Aorta (tissue), 5 donors: ENCODE measurements at regions not wholly inside any gene's neighbourhood (a gene's known extent, or its start where the extent isn't known, plus 50 kb on each side); places are given as distances from the start of the nearest gene placed in this dataset.

Source experiments
- ATAC-seq: fragments of 200-7000 bp; cut with Tn5 transposase; one replicate; pipeline ENCODE4 v1.9.1; 2022; ENCODE audit warnings: moderate library complexity; ENCODE audit not compliant: low FRiP score
- DNase-seq, 2 donors: peaks; one replicate each; pipeline ENCODE4 v3.0.0-alpha.2; 2020
- H3K27ac ChIP-seq, 2 donors: one replicate each; pipeline ENCODE4 v1.5.1; 2013; ENCODE audit warnings: low read length in 2 of 2, mild to moderate bottlenecking in 2 of 2, moderate library complexity in 2 of 2, control low read depth in 1 of 2, inconsistent platforms in 1 of 2, low read depth in 1 of 2
- H3K27me3 ChIP-seq, 2 donors: one replicate each; pipeline ENCODE4 v1.6.1; 2013; ENCODE audit warnings: control low read depth in 1 of 2, low read length in 1 of 2, mild to moderate bottlenecking in 1 of 2, moderate library complexity in 1 of 2; ENCODE audit not compliant: insufficient read depth in 2 of 2, control insufficient read depth in 1 of 2
- H3K36me3 ChIP-seq, 2 donors: one replicate each; pipeline ENCODE4 v1.6.1; 2013; ENCODE audit warnings: control low read depth in 1 of 2, low read length in 1 of 2, mild to moderate bottlenecking in 1 of 2; ENCODE audit not compliant: insufficient read depth in 2 of 2, control insufficient read depth in 1 of 2
- H3K4me1 ChIP-seq, 2 donors: one replicate each; pipeline ENCODE4 v1.6.1; 2013; ENCODE audit warnings: low read length in 2 of 2, control low read depth in 1 of 2, mild to moderate bottlenecking in 1 of 2, moderate library complexity in 1 of 2; ENCODE audit not compliant: insufficient read depth in 2 of 2, control insufficient read depth in 1 of 2
- H3K4me3 ChIP-seq, 2 donors: one replicate each; pipeline ENCODE4 v1.5.1; 2013; ENCODE audit warnings: low read length in 2 of 2, control low read depth in 1 of 2, mild to moderate bottlenecking in 1 of 2
- H3K9me3 ChIP-seq: one replicate; pipeline ENCODE4 v1.6.1; 2013; ENCODE audit warnings: mild to moderate bottlenecking, low read length; ENCODE audit not compliant: control insufficient read depth
- WGBS, 2 donors: extraction: QIAGEN DNeasy Blood & Tissue Kit; methylation state at CpG; one replicate each; pipeline ENCODE4 v1.1.7; 2013; 5-methylcytosine and 5-hydroxymethylcytosine counted together
- intact Hi-C, 2 donors: fragments of 100-400 bp; cut with DNase I; formaldehyde crosslinking; loops; one replicate each; pipeline versions ENCODE4 v1.14.2 to v1.15.0; 2022
- donor health status: healthy with polysubstance abuse.
- donor health status: Bipolar disorder and iron deficiency.
- donor health status: DM: no; HTN: no; CAD: no.
- donor health status: DM: no; HTN: no; CAD: no.
- donor health status: DM: yes; HTN: yes; CAD: no.

DNA sequence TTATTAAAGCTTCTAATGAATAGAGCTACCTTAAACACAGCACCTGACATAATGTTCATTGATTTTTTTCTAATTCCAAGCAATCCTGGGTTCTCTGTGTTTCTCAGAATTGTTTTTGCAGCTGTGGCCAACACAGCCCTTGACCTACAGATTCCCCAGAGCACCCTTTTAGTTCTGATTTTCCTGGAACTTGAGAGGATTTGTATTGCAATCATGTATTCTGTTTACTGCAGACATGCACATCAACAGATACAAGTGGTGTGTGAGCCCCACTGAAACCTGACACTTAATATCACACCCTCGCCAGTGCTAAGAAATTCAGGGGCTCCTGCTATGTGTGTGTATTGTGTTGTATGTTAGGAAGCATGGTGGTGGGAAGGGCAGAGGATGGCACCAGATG lies 344.2 kb upstream of the POM121L12 start:
- intact Hi-C loops, result no loop called here
- H3K9me3 ChIP-seq, result no peaks in the 10 kb centered on the region
- H3K36me3 ChIP-seq, result no peaks in the 10 kb centered on the region
- no peak overlapping the region for H3K4me3 ChIP-seq
- H3K27me3 ChIP-seq, result no peaks in the 10 kb centered on the region
- WGBS, 2 donors, result 96 to 100% methylated on average over 1 of the region's 1 CpG
- no peaks in the 10 kb centered on the region for H3K4me1 ChIP-seq
- no peak for DNase-seq
- H3K27ac ChIP-seq, result no peak overlapping the region
- ATAC-seq, result no peak

DNA sequence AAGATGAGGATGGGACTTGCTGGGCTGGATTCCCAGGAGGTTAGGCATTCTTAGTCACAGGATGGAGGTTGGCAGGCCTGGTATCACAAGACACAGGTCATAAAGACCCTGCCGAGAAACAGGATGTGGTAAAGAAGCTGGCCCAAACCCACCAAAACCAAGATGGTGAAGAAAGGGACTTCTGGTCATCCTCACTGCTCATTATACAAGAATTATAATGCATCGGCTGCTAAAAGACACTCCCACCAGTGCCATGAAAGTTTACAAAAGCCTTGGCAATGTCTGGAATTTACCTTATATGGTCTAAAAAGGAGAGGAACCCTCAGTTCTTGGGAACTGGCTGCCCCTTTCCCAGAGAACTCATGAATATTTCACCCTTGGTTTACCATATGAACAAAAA lies 345.5 kb upstream of the POM121L12 start:
- DNase-seq (no peak), ATAC-seq (no peak)
- Histone ChIP-seq H3K36me3 (no peaks in the 10 kb centered on the region), H3K4me3 (no peak overlapping the region), H3K27ac (no peak overlapping the region), H3K9me3 (no peaks in the 10 kb centered on the region), H3K27me3 (no peaks in the 10 kb centered on the region), H3K4me1 (no peaks in the 10 kb centered on the region)
- intact Hi-C loops, result no loop called here
- 72 to 78% methylated on average over 2 of the region's 2 CpGs for WGBS, 2 donors

DNA sequence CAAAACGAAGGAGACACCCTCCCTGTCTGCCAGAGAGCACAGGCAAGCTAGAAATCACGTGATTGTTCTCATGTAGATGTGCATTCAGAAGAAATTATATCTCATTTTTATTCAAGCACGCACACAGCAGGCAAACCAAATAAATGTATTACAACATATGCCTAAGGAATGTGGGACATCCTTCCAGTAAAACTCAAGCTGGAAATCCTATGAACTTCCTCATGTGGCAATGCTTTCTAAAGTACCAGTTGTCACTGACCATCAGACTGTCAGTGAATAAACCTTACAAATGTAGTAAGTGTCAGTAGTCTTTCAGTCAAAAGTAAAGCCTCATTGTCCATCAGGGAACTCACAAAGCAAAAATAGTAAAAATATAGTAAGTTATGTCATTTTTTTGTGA lies 350.1 kb upstream of the POM121L12 start:
- ATAC-seq, result no peak

DNA sequence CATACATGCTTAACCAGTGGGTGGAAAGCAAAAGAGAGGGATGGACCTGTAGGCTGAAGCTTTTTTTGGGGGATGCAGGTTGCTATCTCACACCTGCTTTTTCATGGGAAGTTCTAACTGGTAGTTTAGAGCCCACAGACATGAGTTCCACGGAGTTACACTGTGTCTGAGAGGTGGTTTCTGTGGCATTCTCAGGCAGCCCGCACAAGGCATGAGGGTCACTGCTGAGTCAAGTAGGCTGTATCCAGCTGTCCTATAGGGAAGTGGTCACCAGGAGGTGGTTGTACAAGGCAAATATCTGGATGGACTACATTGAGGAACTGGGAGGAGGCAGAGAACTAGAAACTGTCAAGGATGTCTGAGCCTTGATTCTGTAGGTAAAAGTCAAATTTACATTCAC lies 351.0 kb upstream of the POM121L12 start:
- H3K27me3 ChIP-seq, result no peaks in the 10 kb centered on the region
- intact Hi-C loops, result no loop called here
- ATAC-seq (no peak), DNase-seq (no peak)
- H3K4me1 ChIP-seq, result no peaks in the 10 kb centered on the region
- no peaks in the 10 kb centered on the region for H3K9me3 ChIP-seq
- no peak overlapping the region for H3K4me3 ChIP-seq
- H3K36me3 ChIP-seq, result no peaks in the 10 kb centered on the region
- 71 to 84% methylated on average over 2 of the region's 2 CpGs for WGBS, 2 donors
- H3K27ac ChIP-seq, result no peak overlapping the region

More for the DNA sequence above, 350.1 kb upstream of the POM121L12 start:
- Histone ChIP-seq H3K4me1 (no peaks in the 10 kb centered on the region), H3K9me3 (no peaks in the 10 kb centered on the region), H3K27me3 (no peaks in the 10 kb centered on the region), H3K27ac (no peak overlapping the region), H3K4me3 (no peak overlapping the region), H3K36me3 (no peaks in the 10 kb centered on the region)
- intact Hi-C loops, result no loop called here
- WGBS, 2 donors, result 58 to 68% methylated on average over 3 of the region's 3 CpGs
- no peak for DNase-seq

DNA sequence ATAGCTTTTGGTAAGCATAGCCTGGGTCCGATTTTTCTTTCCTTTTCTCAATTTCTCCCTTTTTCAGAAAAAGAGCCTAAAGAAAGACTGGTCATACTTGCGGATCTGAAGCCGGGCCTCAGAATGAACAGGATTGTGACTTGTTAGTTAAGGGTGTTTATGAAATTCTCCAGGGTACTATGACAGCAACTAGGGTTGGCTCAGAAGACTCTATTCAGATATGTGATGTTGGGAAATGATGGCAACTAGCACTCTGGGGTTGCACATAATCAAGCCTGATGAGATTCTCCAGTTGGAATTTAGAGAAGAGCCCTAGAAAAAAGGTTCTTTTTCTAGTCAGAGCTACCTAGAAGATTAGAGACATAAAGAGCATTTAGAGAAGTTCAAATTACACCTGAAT lies 352.4 kb upstream of the POM121L12 start:
- ATAC-seq, result no peak
- intact Hi-C loops, result no loop called here
- Histone ChIP-seq H3K9me3 (no peaks in the 10 kb centered on the region), H3K4me1 (no peaks in the 10 kb centered on the region), H3K27me3 (no peaks in the 10 kb centered on the region), H3K36me3 (no peaks in the 10 kb centered on the region), H3K27ac (no peak overlapping the region), H3K4me3 (no peak overlapping the region)
- no peak for DNase-seq
- 63 to 79% methylated on average over 3 of the region's 3 CpGs for WGBS, 2 donors

DNA sequence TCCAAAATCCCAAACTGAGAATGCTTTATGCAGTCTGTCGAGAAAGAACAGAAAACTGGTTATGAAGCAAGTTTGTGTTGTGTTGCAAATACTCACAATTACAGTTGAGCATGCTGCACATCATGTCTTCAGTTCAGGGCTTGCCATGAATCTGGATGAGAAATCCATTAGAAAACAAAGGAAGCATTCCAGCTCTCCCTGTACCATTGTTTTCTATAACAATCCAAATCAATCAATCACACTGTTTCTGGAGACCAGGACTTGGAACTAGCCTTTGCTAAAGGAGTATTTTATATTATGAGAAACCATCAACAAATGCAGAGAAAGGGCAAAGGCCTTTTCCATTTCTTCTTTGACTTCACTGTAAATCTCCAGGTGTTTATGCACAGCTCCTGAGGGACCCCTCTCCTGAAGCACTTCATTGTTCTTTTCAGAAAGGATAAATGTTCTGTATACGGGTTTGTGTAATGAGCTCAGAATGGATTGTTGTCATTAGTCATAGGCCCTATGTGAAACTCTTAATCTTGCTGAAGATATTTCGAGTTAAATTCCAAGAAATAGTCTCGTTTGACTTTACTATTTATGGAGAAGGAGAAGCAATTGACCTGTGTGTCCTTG lies 364.7 kb upstream of the POM121L12 start:
- intact Hi-C loops, result no loop called here
- DNase-seq (no peak), ATAC-seq (no peak)
- H3K27me3 ChIP-seq, result no peaks in the 10 kb centered on the region
- H3K4me1 ChIP-seq, result no peaks in the 10 kb centered on the region
- no peaks in the 10 kb centered on the region for H3K9me3 ChIP-seq
- no peak overlapping the region for H3K27ac ChIP-seq
- no peaks in the 10 kb centered on the region for H3K36me3 ChIP-seq
- no peak overlapping the region for H3K4me3 ChIP-seq
- 16 to 24% methylated on average over 4 of the region's 4 CpGs for WGBS, 2 donors

DNA sequence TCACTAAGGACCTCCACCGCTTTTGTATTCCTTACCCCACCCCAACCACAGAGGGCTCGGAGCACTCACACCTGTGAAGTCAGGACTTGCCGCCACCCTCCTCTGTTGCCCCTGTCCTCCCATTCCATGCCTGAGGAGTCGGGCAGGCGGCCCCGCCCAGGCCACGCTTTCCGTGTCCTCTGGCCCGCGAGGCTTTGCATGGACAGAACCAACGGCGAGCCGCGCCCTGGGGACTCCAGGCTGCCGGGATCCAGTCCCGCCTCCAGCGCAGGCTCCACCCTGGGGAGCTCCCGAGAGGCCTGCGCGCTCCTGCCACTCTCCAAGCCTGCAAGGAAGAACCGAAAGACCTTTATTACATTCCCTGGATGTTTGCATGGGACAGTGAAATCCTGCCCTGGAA lies 366.4 kb upstream of the POM121L12 start:
- ATAC-seq (no peak), DNase-seq (peak in 1 of 2 donors; percentile 68)
- no peaks in the 10 kb centered on the region for H3K9me3 ChIP-seq
- intact Hi-C loops, result no loop called here
- WGBS, 2 donors, result 94 to 97% methylated on average over 21 of the region's 21 CpGs
- H3K27me3 ChIP-seq, result no peaks in the 10 kb centered on the region
- no peaks in the 10 kb centered on the region for H3K4me1 ChIP-seq
- H3K27ac ChIP-seq, result no peak overlapping the region
- no peak overlapping the region for H3K4me3 ChIP-seq
- H3K36me3 ChIP-seq, result no peaks in the 10 kb centered on the region

DNA sequence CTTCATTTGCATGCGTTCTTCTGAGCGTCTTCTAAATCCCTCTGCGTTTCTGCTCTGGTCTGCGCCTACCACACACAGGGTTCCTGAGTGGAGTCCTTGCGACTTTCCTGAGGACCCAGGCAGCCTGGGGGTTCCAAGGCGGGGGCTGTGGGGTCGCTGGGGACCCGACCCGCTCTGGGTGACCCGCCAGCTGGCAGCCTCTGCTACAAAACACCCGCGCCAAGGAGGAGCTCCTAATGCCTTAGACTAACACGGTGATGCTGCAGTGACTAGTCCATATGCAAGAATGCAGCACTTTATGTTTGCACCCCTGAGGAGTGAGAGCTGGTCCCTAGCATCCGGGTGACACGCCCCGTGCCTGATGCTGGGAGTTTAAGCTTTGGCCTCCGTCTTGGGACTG lies 367.0 kb upstream of the POM121L12 start:
- intact Hi-C loops, result no loop called here
- no peak for DNase-seq
- no peak overlapping the region for H3K27ac ChIP-seq
- 96 to 98% methylated on average over 17 of the region's 17 CpGs for WGBS, 2 donors
- no peak for ATAC-seq
- H3K4me3 ChIP-seq, result no peak overlapping the region
- H3K36me3 ChIP-seq, result no peaks in the 10 kb centered on the region
- no peaks in the 10 kb centered on the region for H3K4me1 ChIP-seq
- no peaks in the 10 kb centered on the region for H3K9me3 ChIP-seq
- H3K27me3 ChIP-seq, result no peaks in the 10 kb centered on the region

DNA sequence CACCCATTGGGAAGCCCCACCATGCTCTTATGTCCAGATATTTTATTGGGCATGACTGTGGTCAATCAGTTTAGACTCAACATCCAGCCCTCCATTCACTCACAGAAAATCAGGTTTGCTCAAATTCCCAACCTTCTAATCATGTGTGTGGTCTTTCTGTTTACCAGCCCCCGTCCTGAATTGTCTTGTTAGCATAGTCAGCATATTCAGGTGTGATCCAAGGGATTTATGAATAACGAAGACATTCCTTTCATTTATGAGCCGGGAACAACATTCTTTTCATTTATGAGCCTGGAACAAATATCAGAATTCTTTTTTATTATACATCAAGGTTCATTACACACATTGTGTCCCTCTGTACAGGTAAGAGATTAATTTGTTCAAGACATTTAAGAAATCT lies 376.3 kb upstream of the POM121L12 start:
- intact Hi-C loops, result no loop called here
- ATAC-seq (no peak), DNase-seq (no peak)
- H3K4me1 ChIP-seq, result no peaks in the 10 kb centered on the region
- H3K27me3 ChIP-seq, result no peaks in the 10 kb centered on the region
- 86 to 87% methylated on average over 3 of the region's 3 CpGs for WGBS, 2 donors
- no peaks in the 10 kb centered on the region for H3K9me3 ChIP-seq
- no peaks in the 10 kb centered on the region for H3K36me3 ChIP-seq
- H3K4me3 ChIP-seq, result no peak overlapping the region
- no peak overlapping the region for H3K27ac ChIP-seq
